ENCODE measurements at regions not wholly inside any gene's neighbourhood (a gene's known extent, or its start where the extent isn't known, plus 50 kb on each side); places are given as distances from the start of the nearest gene placed in this dataset.

- TF ChIP-seq CTCF (IDR thresholded peaks at IDR 0.05) (no peak), POLR2A (IDR thresholded peaks at IDR 0.05) (no peak)
These were observed 238.2 kb upstream of the OBI1 start for GRCh38 chr13:78897200-78897599.
